Endothelial cell (in vitro differentiated cells): ENCODE measurements at regions not wholly inside any gene's neighbourhood (a gene's known extent, or its start where the extent isn't known, plus 50 kb on each side); places are given as distances from the start of the nearest gene placed in this dataset.

Experiments used
- DNase-seq: peaks from one replicate; pipeline ENCODE4 v3.0.0; 2021; ENCODE audit warnings: low spot score
- H3K27ac Mint-ChIP-seq: one replicate; pipeline ENCODE4 v1.8.0; 2021; ENCODE audit warnings: mixed read lengths, inconsistent platforms; ENCODE audit not compliant: unreplicated experiment
- H3K27me3 Mint-ChIP-seq: one replicate; pipeline ENCODE4 v1.8.0; 2021; ENCODE audit warnings: mild to moderate bottlenecking, moderate library complexity, mixed read lengths, inconsistent platforms; ENCODE audit not compliant: unreplicated experiment
- H3K36me3 Mint-ChIP-seq: one replicate; pipeline ENCODE4 v1.8.0; 2021; ENCODE audit warnings: mild to moderate bottlenecking, low read depth, mixed read lengths, inconsistent platforms; ENCODE audit not compliant: unreplicated experiment
- H3K4me1 Mint-ChIP-seq: one replicate; pipeline ENCODE4 v1.8.0; 2021; ENCODE audit warnings: mild to moderate bottlenecking, mixed read lengths, inconsistent platforms; ENCODE audit not compliant: unreplicated experiment
- H3K4me3 Mint-ChIP-seq: one replicate; pipeline ENCODE4 v1.8.0; 2021; ENCODE audit warnings: mild to moderate bottlenecking, mixed read lengths, inconsistent platforms; ENCODE audit not compliant: unreplicated experiment
- H3K9me3 Mint-ChIP-seq: one replicate; pipeline ENCODE4 v1.8.0; 2021; ENCODE audit warnings: mixed read lengths, inconsistent platforms; ENCODE audit not compliant: unreplicated experiment
- CTCF ChIP-seq: fragments of 200-600 bp; sonication (generic); IDR thresholded peaks from one replicate; pipeline ENCODE4 v1.5.0; 2021; ENCODE audit warnings: antibody characterized with exemption; ENCODE audit not compliant: unreplicated experiment

DNA sequence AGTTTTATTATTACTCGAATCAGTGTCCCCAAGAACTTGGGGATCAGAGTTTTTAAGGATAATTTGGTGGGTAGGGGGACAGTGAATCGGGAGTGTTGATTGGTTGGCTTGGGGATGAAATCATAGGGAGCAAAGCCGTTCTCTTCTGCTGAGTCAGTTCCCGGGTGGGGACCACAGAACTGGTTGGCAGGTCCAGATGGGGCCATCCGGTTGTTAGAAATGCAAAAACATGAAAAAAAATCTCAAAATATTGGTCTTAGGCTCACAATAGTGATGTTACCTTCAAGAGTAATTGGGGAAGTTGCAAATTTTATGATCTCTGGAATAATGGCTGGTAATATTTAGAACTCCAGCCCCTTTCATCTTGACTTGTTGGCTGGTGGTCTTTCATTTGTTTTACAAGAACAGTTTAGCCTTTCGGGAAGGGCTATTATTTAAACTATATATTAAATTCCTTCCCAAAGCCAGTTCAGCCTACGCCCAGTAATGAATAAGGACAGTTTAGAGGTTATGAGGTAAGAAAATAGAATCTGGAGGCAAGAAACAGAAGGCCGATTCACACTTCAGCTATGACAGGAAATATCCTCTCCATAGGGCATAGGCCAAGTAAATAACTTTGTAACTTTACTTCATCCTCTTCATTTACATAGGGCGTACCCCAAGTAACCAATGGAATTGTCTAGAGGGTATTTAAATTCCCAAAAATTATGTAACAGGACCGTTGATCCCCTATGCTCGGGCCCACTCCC, 164.1 kb upstream of the STS start:
- DNase-seq = no peak
- Mint-ChIP-seq H3K36me3 (no peaks in the 10 kb centered on the region), H3K4me1 (no peaks in the 10 kb centered on the region), H3K27me3 (no peaks in the 10 kb centered on the region), H3K9me3 (no peaks in the 10 kb centered on the region), H3K27ac (no peak overlapping the region), H3K4me3 (no peak overlapping the region)
- TF ChIP-seq CTCF = no peak

DNA sequence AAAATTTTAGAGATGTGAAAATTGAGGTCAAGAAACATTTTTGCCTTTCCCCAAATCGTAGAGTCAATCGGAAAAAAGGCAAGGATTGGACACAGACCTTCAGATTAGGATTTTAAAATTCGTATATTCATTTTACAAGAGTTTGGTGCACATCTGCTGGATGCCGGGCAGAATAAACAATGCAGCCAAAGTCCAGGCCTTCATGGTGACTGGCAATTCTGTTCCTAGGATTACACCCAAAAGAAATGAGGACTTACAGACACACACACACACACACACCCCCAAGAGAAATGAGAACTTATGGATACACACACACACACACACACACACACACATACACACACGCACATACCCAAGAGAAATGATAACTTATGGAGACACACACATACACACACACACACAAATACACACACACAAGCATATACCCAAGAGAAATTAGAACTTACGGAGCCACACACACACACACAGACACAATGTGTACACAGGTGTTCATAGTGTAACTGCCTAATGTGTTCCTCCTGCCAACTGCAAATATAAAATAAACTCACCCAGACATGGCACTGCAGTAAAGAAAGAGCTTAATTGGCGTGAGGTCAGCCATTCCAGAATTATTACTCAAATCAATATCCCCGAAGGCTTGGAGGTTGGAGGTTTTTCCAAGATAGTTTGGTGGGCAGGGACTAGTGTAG, 165.7 kb upstream of the STS start:
- no peak for TF ChIP-seq CTCF
- Mint-ChIP-seq H3K27me3 (no peaks in the 10 kb centered on the region), H3K9me3 (no peaks in the 10 kb centered on the region), H3K36me3 (no peaks in the 10 kb centered on the region), H3K4me3 (no peak overlapping the region), H3K4me1 (no peaks in the 10 kb centered on the region), H3K27ac (no peak overlapping the region)
- no peak for DNase-seq

DNA sequence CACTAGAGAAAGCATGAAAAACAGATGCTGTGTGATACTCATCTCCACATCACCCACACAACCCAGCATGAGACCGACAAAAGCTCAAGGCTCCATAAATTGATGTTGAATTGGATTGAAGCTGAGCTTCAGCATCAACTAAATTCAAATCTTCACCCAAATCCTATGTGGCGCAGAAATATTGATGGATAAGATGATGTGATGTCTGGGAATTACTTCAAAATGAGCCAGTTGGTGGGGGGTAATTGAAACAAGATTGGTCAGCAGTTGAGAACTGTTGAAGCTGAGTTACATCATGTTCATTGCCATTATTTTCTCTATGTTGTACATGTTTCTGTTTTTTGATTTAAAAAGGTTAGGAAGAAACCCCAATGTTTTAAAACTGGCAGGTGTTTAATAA, 166.5 kb upstream of the STS start:
- Mint-ChIP-seq H3K4me1 (no peaks in the 10 kb centered on the region), H3K9me3 (no peaks in the 10 kb centered on the region), H3K27me3 (no peaks in the 10 kb centered on the region), H3K27ac (no peak overlapping the region), H3K36me3 (no peaks in the 10 kb centered on the region), H3K4me3 (no peak overlapping the region)
- no peak for DNase-seq
- TF ChIP-seq CTCF = no peak

GRCh38 chrX:6968231-6968630, 179.3 kb upstream of the STS start:
- no peak for DNase-seq
- Mint-ChIP-seq H3K9me3 (no peaks in the 10 kb centered on the region), H3K27me3 (no peaks in the 10 kb centered on the region), H3K27ac (no peak overlapping the region), H3K4me1 (no peaks in the 10 kb centered on the region), H3K4me3 (no peak overlapping the region), H3K36me3 (no peaks in the 10 kb centered on the region)
- no peak for TF ChIP-seq CTCF

DNA sequence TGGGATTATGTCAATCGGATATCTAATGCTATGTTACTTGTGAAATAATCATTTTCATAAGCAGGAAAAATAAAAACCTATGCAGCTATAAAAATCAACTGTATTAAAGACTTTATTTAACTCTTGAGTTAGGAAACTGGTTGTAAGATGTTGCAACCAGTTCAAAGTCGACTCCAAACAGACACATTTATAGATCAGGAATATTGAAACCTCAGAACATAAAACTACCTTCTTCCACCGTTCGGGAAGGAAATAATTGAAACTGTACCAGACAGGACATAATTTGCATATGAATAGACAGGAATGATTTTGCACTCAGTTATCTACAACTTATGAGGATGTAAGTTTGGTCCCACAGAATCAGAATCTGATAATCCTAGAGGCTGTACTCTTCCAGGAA, 181.8 kb upstream of the STS start:
- Mint-ChIP-seq H3K9me3 (no peaks in the 10 kb centered on the region), H3K36me3 (no peaks in the 10 kb centered on the region), H3K4me1 (no peaks in the 10 kb centered on the region), H3K4me3 (no peak overlapping the region), H3K27me3 (no peaks in the 10 kb centered on the region), H3K27ac (no peak overlapping the region)
- no peak for TF ChIP-seq CTCF
- no peak for DNase-seq
